NB4 (cell line): ENCODE measurements at regions not wholly inside any gene's neighbourhood (a gene's known extent, or its start where the extent isn't known, plus 50 kb on each side); places are given as distances from the start of the nearest gene placed in this dataset.
A peak's percentile ranks its signal among the peaks of the same experiment; 100 is the strongest.

ENCODE experiments used
- DNase-seq: peaks from one replicate; pipeline ENCODE4 v3.0.0; 2010; ENCODE audit warnings: low read depth
- H3K4me3 ChIP-seq: one replicate; pipeline ENCODE4 v1.5.1; 2011; ENCODE audit warnings: mild to moderate bottlenecking, low read depth, low read length, moderate library complexity
- CTCF ChIP-seq: IDR thresholded peaks from one replicate; pipeline ENCODE4 v1.5.1; 2012; ENCODE audit warnings: low read depth, low read length
- MAX ChIP-seq: IDR thresholded peaks from 2 replicates; pipeline ENCODE4 v1.6.1; 2011; ENCODE audit warnings: low read depth, low read length
- MYC ChIP-seq: IDR thresholded peaks from 2 replicates; pipeline ENCODE4 v1.6.1; 2011; ENCODE audit warnings: low read depth, low read length
- POLR2A ChIP-seq: IDR thresholded peaks from 2 replicates; pipeline ENCODE4 v1.6.1; 2011; ENCODE audit warnings: mild to moderate bottlenecking; ENCODE audit not compliant: insufficient read length; ENCODE audit errors: extremely low read depth

DNA sequence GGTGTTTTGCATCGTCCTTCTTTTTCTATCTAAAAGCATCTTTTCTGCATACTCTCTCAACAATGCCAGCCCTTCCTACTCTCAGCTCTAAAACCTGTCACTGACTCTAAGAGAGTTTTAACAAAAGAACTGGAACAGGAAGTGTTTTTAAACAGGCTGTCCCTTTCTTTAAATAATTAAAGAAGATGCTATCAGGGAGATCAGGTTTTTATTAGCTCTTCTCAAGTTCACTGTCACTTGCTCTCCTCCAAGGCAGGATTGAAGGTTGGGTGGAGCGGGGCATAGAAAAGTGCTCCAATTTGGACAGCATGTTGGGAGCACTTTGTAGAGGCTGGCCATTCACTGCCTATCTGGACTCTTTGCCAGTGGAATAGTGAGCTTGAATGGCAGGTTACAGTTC, 56.4 kb upstream of the BARX2 start:
- TF ChIP-seq MYC: no peak
- no peak for TF ChIP-seq POLR2A
- TF ChIP-seq CTCF: no peak
- no peak for TF ChIP-seq MAX
- no peak overlapping the region for H3K4me3 ChIP-seq
- no peak for DNase-seq

- no peak overlapping the region for H3K4me3 ChIP-seq
- no peak for TF ChIP-seq CTCF
- TF ChIP-seq MAX: no peak
- no peak for TF ChIP-seq MYC
- TF ChIP-seq POLR2A: no peak
- no peak for DNase-seq
These were observed 58.1 kb upstream of the BARX2 start for GRCh38 chr11:129317571-129317970.

DNA sequence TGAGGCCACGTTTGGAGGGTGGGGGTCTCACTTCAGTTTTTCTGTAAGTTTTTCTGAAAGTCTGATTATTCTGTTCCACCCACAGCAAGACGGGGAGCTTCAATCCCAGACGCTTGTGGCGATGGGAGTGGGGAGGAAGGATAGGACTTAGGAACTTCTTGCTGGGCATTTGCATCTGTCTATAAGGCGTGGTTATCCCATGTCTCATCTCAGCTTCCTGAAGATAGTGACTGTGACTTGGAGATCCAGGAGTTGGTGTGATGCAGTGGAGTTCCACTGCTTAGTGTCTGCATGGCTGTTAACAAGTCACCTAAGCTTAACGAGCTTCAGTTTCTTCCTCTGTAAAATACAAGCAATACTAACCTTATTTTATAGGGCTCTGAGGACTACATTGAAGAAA, 58.9 kb upstream of the BARX2 start:
- H3K4me3 ChIP-seq: no peak overlapping the region
- DNase-seq: no peak
- no peak for TF ChIP-seq CTCF
- no peak for TF ChIP-seq MYC
- TF ChIP-seq POLR2A: no peak
- no peak for TF ChIP-seq MAX

GRCh38 chr11:129315781-129316579, 59.7 kb upstream of the BARX2 start:
- TF ChIP-seq CTCF (no peak), POLR2A (no peak), MAX (no peak), MYC (no peak)
- no peak for DNase-seq
- no peak overlapping the region for H3K4me3 ChIP-seq

- peak; percentile 51 for DNase-seq
- no peak for TF ChIP-seq MAX
- no peak for TF ChIP-seq MYC
- no peak for TF ChIP-seq POLR2A
- no peak for TF ChIP-seq CTCF
- H3K4me3 ChIP-seq: no peak overlapping the region
These were observed 61.3 kb upstream of the BARX2 start for GRCh38 chr11:129314371-129314770.
